HG03025 (cell line): ENCODE measurements at regions not wholly inside any gene's neighbourhood (a gene's known extent, or its start where the extent isn't known, plus 50 kb on each side); places are given as distances from the start of the nearest gene placed in this dataset.

Source experiments
- ATAC-seq: cut with Tn5 transposase; IDR thresholded peaks from one replicate; pipeline ENCODE4 v1.9.1; 2021; ENCODE audit warnings: mild to moderate bottlenecking, moderate library complexity; ENCODE audit not compliant: unreplicated experiment, low FRiP score

- no peak for ATAC-seq
Observed at GRCh38 chr5:54775645-54776044, 209.7 kb downstream of the ESM1 start.

DNA sequence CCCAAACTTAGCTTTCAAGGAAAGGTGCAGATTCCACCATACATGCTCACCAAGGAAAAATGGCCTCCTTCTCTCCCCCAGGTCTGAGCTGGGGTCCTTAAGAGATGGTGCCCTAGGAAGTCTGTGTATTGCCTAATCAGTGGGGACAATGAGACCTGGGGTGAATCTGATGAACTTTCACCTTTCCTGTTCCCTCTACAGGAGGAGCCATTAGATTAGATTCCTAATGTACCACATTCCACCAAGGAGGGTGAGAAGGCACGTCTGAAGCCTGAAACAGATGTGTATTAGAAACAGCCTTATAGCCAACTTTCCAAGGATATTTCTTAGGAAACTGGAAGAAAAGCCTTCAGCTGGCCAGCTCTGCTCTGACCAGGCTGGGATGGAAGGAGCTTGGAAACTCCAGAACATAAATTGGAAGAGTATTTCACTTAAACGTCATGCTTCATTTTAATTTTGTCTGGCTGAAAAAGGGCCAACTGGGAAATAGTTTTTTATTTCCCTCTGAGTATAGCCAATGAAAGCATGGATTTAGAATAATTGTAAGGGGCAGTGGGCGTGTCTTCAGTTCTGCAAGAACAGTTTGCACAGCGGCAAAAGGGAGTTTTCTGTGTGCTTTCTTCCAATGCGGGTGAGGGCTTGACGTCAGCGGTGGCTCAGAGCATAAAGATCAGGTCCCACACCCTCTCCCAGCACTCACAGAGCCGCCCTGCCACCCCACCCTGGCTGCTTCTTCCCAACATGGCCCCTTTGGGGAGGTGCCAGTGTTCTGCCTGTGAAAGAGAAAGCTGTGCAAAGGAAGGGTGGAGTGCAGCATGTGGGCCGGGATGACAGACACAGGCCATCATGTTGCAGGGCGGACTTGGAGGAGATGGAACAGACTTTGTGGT is 210.9 kb downstream of the ESM1 start:
- ATAC-seq = no peak

- ATAC-seq = peak; percentile 55
Observed at GRCh38 chr5:54772684-54773083, 212.7 kb downstream of the ESM1 start.

- no peak for ATAC-seq
Observed at GRCh38 chr5:54772231-54772630, 213.2 kb downstream of the ESM1 start.

DNA sequence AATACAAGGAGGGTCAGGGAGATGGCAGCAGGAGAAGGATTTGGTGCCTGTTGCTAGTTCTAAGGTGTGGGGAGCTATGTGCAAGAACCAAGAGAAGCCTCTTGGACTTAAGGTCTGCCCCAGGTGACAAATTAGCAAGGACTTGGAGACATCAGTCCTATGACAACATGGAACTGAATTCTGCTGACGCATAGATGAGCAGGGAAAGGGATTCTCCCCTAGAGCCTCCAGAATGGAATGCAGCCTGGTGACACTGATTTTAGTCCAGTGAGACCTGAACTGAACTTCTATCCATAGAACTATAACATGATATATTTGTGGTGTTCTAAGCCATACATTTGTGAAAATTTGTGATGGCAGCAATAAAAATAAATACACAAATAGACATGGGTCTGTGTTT is 215.6 kb downstream of the ESM1 start:
- no peak for ATAC-seq

- ATAC-seq = no peak
Observed at GRCh38 chr5:54769072-54769471, 216.3 kb downstream of the ESM1 start.

DNA sequence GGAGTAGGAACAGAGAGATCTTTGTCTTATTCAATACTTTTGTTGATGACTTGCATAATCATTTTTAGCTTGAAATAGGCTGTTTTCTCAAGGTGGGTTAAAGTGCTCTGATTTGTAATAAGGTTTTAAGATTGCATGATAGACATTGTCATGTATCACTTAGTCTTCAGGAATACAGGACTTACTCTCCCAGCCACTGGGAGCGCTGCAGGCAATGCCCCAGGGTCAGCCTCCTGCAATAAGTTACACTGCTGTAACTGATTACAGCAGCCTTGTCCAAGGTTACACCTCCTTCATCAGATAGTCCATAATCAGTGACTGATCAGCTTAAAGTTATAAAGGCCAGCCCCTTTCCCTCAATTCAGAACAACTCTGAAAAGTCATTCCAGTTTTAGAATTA is 218.6 kb downstream of the ESM1 start:
- ATAC-seq = no peak

GRCh38 chr5:54765165-54766028 is 220.0 kb downstream of the ESM1 start:
- no peak for ATAC-seq

GRCh38 chr5:54764102-54765090 is 221.0 kb downstream of the ESM1 start:
- ATAC-seq = no peak

DNA sequence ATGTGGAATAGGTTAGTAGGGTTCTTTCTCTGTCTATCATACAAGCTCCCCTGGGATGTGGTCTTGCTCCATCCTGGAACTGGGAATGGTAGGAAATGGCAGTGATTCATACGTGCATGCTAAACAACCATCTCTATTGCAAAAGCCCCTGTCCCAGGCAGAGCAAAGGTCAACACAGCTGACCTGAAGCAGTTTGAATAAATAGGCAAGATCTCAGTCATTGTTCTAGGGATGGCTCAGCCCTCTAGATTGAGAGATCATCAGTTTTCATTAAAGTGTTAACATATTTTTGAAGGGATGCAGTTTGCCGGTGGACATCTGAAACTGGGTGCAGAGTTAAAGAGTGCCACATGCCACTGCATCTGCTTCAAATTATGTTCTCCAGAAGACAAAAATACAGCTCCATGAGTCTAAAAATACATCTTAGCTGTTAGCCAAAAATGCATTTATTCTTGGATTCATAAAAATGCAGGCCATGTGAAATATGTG is 224.1 kb downstream of the ESM1 start:
- no peak for ATAC-seq

- no peak for ATAC-seq
Observed at GRCh38 chr5:54760182-54760935, 225.0 kb downstream of the ESM1 start.

DNA sequence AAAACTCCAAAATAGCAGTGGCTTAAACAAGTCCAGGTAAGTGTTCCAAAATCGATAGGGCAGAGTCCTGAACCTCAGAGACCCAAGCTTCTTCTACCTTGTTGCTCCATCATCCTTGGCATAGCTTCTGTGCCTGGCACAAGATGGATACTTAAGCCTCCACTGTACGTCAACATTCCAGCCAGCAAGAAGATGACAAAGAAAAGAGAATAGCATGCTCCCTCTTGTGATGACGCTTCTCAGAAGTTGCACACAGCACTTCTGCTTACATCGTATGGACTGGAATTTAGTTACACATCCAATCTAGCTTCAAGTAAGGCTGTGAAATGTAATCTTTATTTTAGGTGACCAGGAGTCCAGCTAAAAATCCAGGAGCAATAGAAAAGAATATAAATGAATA is 227.4 kb downstream of the ESM1 start:
- no peak for ATAC-seq

DNA sequence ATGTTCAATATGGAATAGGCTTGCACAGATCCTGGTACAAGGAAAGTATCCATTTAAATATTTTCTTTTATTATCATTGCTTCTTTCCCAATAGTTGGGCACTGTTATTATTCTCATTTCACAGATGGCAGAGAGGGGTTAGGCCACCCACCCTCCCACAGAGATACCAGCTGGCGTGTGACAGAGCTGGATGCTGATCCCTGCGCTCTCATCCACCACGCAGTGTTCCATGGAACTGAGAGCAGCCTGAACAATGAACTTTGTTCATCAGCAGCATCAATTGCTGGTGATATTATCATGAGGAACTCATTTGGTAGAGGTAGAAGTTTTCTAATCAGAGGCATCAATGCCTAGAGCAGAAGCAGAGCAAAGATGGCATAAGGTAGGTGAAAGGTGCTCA is 227.9 kb downstream of the ESM1 start:
- ATAC-seq = no peak

DNA sequence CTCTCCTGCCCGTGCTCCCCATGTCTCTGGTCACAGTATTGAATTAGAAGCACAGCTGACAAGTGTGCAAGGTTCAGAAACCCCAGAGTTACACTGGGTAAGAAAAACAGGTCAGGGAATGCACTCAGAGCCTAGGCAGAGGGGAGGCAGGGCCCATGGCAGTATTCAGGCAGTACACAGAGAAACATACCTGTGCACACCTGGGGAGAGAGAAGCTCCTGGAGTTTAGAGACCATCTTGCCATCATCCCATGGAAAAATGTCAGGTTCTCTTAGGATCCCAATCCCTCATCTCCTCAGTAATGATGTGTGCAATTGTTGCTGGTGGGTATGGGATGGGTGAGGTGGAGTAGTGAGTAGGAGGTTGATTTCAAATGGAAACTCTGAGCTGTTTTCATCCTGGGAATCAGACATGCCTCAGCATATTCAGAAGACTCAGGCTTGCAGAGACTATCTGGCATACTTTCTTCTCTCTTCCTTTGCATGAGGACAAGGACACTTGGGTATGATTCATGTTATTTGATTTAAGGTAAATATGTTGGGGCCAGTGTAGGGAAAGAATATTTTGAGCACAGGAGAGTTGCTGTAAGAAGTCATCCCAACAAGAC is 228.5 kb downstream of the ESM1 start:
- ATAC-seq = no peak

- ATAC-seq = no peak
Observed at GRCh38 chr5:54756301-54756700, 229.1 kb downstream of the ESM1 start.

- no peak for ATAC-seq
Observed at GRCh38 chr5:54754878-54755277, 230.5 kb downstream of the ESM1 start.

DNA sequence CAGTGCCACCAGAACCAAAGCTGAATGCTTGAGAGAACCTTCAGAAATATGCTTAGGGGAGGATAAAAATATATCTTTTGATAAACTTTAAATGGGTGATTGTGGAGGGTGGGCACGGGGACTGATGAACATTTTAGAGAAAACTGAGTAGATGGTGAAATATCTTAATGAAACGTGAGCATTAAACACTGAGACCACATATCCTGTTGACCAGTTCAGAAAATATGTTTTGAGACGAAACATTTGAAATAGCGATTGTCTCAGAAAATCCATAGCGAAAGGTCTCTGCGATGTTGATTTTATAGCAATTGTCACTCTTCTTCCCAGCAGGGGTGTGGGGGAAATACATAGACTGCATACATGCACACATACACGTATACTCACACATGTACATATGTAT is 231.0 kb downstream of the ESM1 start:
- no peak for ATAC-seq

DNA sequence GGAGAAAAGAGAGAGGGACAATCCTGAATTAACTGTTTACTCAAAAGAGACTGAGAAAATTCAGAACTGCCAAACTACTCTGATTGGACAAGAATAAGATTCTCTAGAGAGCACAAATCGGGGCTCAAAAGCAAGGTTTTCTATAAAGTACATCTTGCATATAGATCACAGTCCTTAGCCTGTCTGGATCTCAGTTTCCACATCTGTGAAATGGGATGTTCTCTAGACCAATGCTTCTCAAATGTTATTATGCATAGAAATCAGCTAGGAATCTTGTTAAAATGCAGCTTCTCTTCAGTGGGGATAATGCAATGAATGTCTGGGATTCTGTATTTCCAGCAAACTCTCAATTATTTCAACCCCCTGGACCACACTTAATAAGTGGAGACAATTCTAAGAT is 231.6 kb downstream of the ESM1 start:
- ATAC-seq = no peak

- peak; percentile 82 for ATAC-seq
Observed at GRCh38 chr5:54753034-54753433, 232.4 kb downstream of the ESM1 start.
